ENCODE measurements at regions not wholly inside any gene's neighbourhood (a gene's known extent, or its start where the extent isn't known, plus 50 kb on each side); places are given as distances from the start of the nearest gene placed in this dataset.

GRCh38 chr3:18033581-18034108 lies 291.2 kb upstream of the TBC1D5 start:
- no peak for DNase-seq
- no peak overlapping the region for H3K9ac ChIP-seq (ENCODE audit: low read depth in 2 of 2, low read length in 2 of 2)
- H3K27me3 ChIP-seq, result no peaks in the 10 kb centered on the region
- H3K36me3 ChIP-seq, result no peaks in the 10 kb centered on the region
- H3K9me3 ChIP-seq, result no peaks in the 10 kb centered on the region
- no peaks in the 10 kb centered on the region for H3K4me1 ChIP-seq
- no peak for TF ChIP-seq CTCF (IDR thresholded peaks at IDR 0.05)
- no peak overlapping the region for H3K27ac ChIP-seq
- intact Hi-C loops (cut with DNase I), result no loop called here
- H3K4me3 ChIP-seq, result no peak overlapping the region

GRCh38 chr3:18030371-18030870 lies 288.0 kb upstream of the TBC1D5 start:
- no peak for DNase-seq
- intact Hi-C loops (cut with DNase I), result no loop called here
- H3K36me3 ChIP-seq, result no peaks in the 10 kb centered on the region
- no peaks in the 10 kb centered on the region for H3K4me1 ChIP-seq
- no peak overlapping the region for H3K9ac ChIP-seq (ENCODE audit: low read depth in 2 of 2, low read length in 2 of 2)
- H3K27ac ChIP-seq, result no peak overlapping the region
- no peak for TF ChIP-seq CTCF (IDR thresholded peaks at IDR 0.05)
- no peaks in the 10 kb centered on the region for H3K27me3 ChIP-seq
- no peaks in the 10 kb centered on the region for H3K9me3 ChIP-seq
- H3K4me3 ChIP-seq, result no peak overlapping the region

GRCh38 chr3:18027161-18027939 lies 284.9 kb upstream of the TBC1D5 start:
- Histone ChIP-seq H3K27ac (no peak overlapping the region), H3K36me3 (no peaks in the 10 kb centered on the region), H3K27me3 (no peaks in the 10 kb centered on the region), H3K4me3 (no peak overlapping the region), H3K9me3 (no peaks in the 10 kb centered on the region), H3K9ac (ENCODE audit: low read depth in 2 of 2, low read length in 2 of 2) (no peak overlapping the region), H3K4me1 (no peaks in the 10 kb centered on the region)
- no peak for TF ChIP-seq CTCF (IDR thresholded peaks at IDR 0.05)
- DNase-seq, result no peak
- intact Hi-C loops (cut with DNase I), result no loop called here

- DNase-seq, result no peak
- Histone ChIP-seq H3K4me1 (no peaks in the 10 kb centered on the region), H3K27ac (no peak overlapping the region), H3K27me3 (no peaks in the 10 kb centered on the region), H3K4me3 (no peak overlapping the region), H3K36me3 (no peaks in the 10 kb centered on the region), H3K9ac (ENCODE audit: low read depth in 2 of 2, low read length in 2 of 2) (no peak overlapping the region), H3K9me3 (no peaks in the 10 kb centered on the region)
- intact Hi-C loops (cut with DNase I), result no loop called here
- no peak for TF ChIP-seq CTCF (IDR thresholded peaks at IDR 0.05)
Observed at GRCh38 chr3:18024715-18025114, 282.3 kb upstream of the TBC1D5 start.

GRCh38 chr3:18019161-18019495 lies 276.7 kb upstream of the TBC1D5 start:
- Histone ChIP-seq H3K36me3 (no peaks in the 10 kb centered on the region), H3K4me3 (no peak overlapping the region), H3K27me3 (no peaks in the 10 kb centered on the region), H3K4me1 (no peaks in the 10 kb centered on the region), H3K9ac (ENCODE audit: low read depth in 2 of 2, low read length in 2 of 2) (no peak overlapping the region), H3K27ac (no peak overlapping the region), H3K9me3 (no peaks in the 10 kb centered on the region)
- DNase-seq, result no peak
- intact Hi-C loops (cut with DNase I), result no loop called here
- no peak for TF ChIP-seq CTCF (IDR thresholded peaks at IDR 0.05)
